Caco-2 (cell line): ENCODE measurements at regions not wholly inside any gene's neighbourhood (a gene's known extent, or its start where the extent isn't known, plus 50 kb on each side); places are given as distances from the start of the nearest gene placed in this dataset.

Source experiments
- BruUV-seq: library from RNA; stranded (reverse); fragments of 400-500 nt; replicated peaks from 2 replicates; lab custom pipeline; 2021; lab: Mats Ljungman, UMichigan
- CTCF ChIA-PET: fragments of 300-600 bp; sonication (Branson Sonifier 250); formaldehyde crosslinking; loops from one replicate; lab custom pipeline; 2022; ENCODE audit warnings: antibody characterized with exemption; lab: Charles Lee
- POLR2A ChIA-PET: fragments of 300-600 bp; sonication (Branson Sonifier 250); formaldehyde crosslinking; loops from one replicate; lab custom pipeline; 2022; ENCODE audit warnings: antibody characterized with exemption; lab: Charles Lee
- DNase-seq, 2 experiments: peaks; one replicate each; pipeline versions ENCODE4 v3.0.0 to v3.0.0-alpha.2; 2020 to 2022
- H3K27me3 ChIP-seq: replicated peaks from 2 replicates; pipeline ENCODE4 v1.6.0; 2011; ENCODE audit warnings: low read length; ENCODE audit not compliant: control insufficient read depth, insufficient read depth
- H3K36me3 ChIP-seq: 2 replicates; pipeline ENCODE4 v1.5.1; 2011; ENCODE audit warnings: low read length; ENCODE audit not compliant: control insufficient read depth, insufficient read depth
- H3K4me1 ChIP-seq: fragments of 250-450 bp; sonication (Bioruptor Pico); 2 replicates; pipeline ENCODE4 v1.5.1; 2020; ENCODE audit warnings: mild to moderate bottlenecking
- H3K4me3 ChIP-seq: 2 replicates; pipeline ENCODE4 v1.5.1; 2011; ENCODE audit warnings: low read depth, mild to moderate bottlenecking, control low read depth, low read length
- H3K9me3 ChIP-seq: fragments of 250-450 bp; sonication (Bioruptor Pico); 2 replicates; pipeline ENCODE4 v1.5.1; 2020; ENCODE audit warnings: mild to moderate bottlenecking, moderate library complexity
- H3K27ac Mint-ChIP-seq: one replicate; pipeline ENCODE4 v1.8.0; 2022; ENCODE audit warnings: mixed read lengths; ENCODE audit not compliant: unreplicated experiment
- H3K27me3 Mint-ChIP-seq: one replicate; pipeline ENCODE4 v1.8.0; 2022; ENCODE audit warnings: mixed read lengths; ENCODE audit not compliant: insufficient read depth, unreplicated experiment
- H3K36me3 Mint-ChIP-seq: one replicate; pipeline ENCODE4 v1.8.0; 2022; ENCODE audit warnings: mild to moderate bottlenecking, mixed read lengths; ENCODE audit not compliant: insufficient read depth, unreplicated experiment
- H3K4me1 Mint-ChIP-seq: one replicate; pipeline ENCODE4 v1.8.0; 2022; ENCODE audit warnings: low read depth, mixed read lengths; ENCODE audit not compliant: unreplicated experiment
- H3K4me3 Mint-ChIP-seq: one replicate; pipeline ENCODE4 v1.8.0; 2022; ENCODE audit warnings: mild to moderate bottlenecking, moderate library complexity, mixed read lengths; ENCODE audit not compliant: unreplicated experiment
- H3K9me3 Mint-ChIP-seq: one replicate; pipeline ENCODE4 v1.8.0; 2022; ENCODE audit warnings: mixed read lengths; ENCODE audit not compliant: unreplicated experiment
- intact Hi-C: fragments of 100-400 bp; cut with micrococcal nuclease; formaldehyde crosslinking; loops from one replicate; pipeline ENCODE4 v1.10.0; 2022; ENCODE audit not compliant: unreplicated experiment
- TF ChIP-seq, protein P1 (sequence below), 2 experiments: fragments of 200-600 bp in 1 of 2; IDR thresholded peaks; 1 replicate in 1 of 2; 2 replicates in 1 of 2; pipeline versions ENCODE4 v1.5.1 to v1.8.0; 2011 to 2022; ENCODE audit warnings: antibody characterized with exemption in 1 of 2, control low read depth in 1 of 2, inconsistent platforms in 1 of 2, low read depth in 1 of 2, low read length in 1 of 2, mild to moderate bottlenecking in 1 of 2, moderate library complexity in 1 of 2; ENCODE audit not compliant: insufficient read depth in 1 of 2, severe bottlenecking in 1 of 2, unreplicated experiment in 1 of 2

DNA sequence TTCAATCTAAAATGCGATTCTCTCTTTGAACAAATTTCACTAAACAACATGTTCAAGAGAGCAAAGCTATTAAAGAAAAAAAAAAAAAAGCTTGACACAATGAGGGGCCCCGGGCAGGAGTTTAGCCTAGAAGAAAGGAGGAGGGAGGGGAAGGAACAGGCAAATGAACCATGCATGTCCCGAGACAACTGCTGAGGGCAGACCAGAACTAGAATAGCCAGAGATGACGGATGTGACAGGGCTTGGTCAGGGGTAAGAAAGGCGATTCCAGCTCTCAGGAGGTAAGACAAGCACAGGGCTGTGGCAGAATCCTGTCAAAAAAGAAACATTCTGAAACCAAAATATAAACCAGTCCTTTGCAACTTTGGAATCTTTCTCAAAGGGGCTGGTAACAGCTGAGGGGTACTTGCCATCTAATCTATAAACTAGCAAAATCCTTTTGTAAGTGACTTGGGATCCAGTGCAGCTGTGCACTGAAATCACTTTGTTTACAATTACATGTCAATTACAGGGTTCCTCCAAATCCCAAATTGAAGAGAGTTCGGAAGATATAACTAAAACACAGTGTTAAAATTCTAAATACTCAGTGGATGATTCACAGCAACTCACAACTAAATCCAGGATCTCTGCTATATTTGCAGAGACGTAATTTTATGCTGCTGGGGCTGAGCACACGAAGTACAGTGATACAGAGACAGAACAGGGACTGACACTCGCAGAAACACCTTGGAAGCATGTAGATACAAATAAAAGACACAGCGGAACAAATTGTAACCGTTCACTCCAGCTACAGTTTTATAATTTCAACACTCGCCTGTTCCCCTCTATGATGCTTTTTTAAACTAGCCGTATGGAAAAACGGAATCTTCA is 567.4 kb upstream of the ZFHX3 start:
- Mint-ChIP-seq H3K27me3 (peaks cover 38% of the 10 kb centered on the region), H3K4me1 (no peaks in the 10 kb centered on the region), H3K36me3 (no peaks in the 10 kb centered on the region), H3K4me3 (no peak overlapping the region), H3K27ac (no peak overlapping the region), H3K9me3 (no peaks in the 10 kb centered on the region)
- Histone ChIP-seq H3K27me3 (peaks cover 2% of the 10 kb centered on the region; the same call in 1 of the 2 replicates), H3K4me3 (no peak overlapping the region), H3K36me3 (no peaks in the 10 kb centered on the region), H3K4me1 (no peaks in the 10 kb centered on the region), H3K9me3 (no peaks in the 10 kb centered on the region)
- ChIA-PET CTCF (no interaction called here), POLR2A (no interaction called here)
- intact Hi-C loops: no loop called here
- no peak for DNase-seq
- BruUV-seq: no TSS peak
- TF ChIP-seq, protein P1, sequence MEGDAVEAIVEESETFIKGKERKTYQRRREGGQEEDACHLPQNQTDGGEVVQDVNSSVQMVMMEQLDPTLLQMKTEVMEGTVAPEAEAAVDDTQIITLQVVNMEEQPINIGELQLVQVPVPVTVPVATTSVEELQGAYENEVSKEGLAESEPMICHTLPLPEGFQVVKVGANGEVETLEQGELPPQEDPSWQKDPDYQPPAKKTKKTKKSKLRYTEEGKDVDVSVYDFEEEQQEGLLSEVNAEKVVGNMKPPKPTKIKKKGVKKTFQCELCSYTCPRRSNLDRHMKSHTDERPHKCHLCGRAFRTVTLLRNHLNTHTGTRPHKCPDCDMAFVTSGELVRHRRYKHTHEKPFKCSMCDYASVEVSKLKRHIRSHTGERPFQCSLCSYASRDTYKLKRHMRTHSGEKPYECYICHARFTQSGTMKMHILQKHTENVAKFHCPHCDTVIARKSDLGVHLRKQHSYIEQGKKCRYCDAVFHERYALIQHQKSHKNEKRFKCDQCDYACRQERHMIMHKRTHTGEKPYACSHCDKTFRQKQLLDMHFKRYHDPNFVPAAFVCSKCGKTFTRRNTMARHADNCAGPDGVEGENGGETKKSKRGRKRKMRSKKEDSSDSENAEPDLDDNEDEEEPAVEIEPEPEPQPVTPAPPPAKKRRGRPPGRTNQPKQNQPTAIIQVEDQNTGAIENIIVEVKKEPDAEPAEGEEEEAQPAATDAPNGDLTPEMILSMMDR (IDR thresholded peaks at IDR 0.05; ENCODE audit: insufficient read depth in 1 of 2, low read depth in 1 of 2, low read length in 1 of 2, severe bottlenecking in 1 of 2, unreplicated experiment in 1 of 2): no peak

DNA sequence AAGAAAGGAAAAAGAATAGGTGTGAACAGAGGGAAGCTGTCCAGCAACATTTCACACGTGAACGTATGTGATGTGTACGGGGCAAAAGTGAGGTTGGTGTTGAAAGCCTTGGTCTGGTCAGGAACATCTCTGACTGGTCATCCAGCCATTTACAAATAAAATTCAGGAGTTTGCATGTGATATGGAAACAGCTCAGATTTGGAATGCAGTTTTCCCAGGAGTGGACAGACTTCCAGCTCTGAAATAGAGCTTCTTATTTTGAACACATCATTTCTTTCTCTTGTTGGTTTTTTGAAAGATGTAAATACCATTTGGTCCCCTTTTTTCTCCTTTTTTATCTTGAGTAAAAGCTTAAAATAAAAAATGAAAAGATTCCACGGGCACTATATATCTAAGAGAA is 566.2 kb upstream of the ZFHX3 start:
- Mint-ChIP-seq H3K4me3 (no peak overlapping the region), H3K27me3 (peaks cover 38% of the 10 kb centered on the region), H3K9me3 (no peaks in the 10 kb centered on the region), H3K36me3 (no peaks in the 10 kb centered on the region), H3K27ac (no peak overlapping the region), H3K4me1 (no peaks in the 10 kb centered on the region)
- POLR2A ChIA-PET: no interaction called here
- TF ChIP-seq, protein P1 (IDR thresholded peaks at IDR 0.05; ENCODE audit: insufficient read depth in 1 of 2, low read depth in 1 of 2, low read length in 1 of 2, severe bottlenecking in 1 of 2, unreplicated experiment in 1 of 2): no peak
- Histone ChIP-seq H3K36me3 (no peaks in the 10 kb centered on the region), H3K4me3 (no peak overlapping the region), H3K9me3 (no peaks in the 10 kb centered on the region), H3K4me1 (no peaks in the 10 kb centered on the region), H3K27me3 (peaks cover 2% of the 10 kb centered on the region)
- intact Hi-C loops: no loop called here
- CTCF ChIA-PET: no interaction called here
- no peak for DNase-seq
- BruUV-seq: no TSS peak

DNA sequence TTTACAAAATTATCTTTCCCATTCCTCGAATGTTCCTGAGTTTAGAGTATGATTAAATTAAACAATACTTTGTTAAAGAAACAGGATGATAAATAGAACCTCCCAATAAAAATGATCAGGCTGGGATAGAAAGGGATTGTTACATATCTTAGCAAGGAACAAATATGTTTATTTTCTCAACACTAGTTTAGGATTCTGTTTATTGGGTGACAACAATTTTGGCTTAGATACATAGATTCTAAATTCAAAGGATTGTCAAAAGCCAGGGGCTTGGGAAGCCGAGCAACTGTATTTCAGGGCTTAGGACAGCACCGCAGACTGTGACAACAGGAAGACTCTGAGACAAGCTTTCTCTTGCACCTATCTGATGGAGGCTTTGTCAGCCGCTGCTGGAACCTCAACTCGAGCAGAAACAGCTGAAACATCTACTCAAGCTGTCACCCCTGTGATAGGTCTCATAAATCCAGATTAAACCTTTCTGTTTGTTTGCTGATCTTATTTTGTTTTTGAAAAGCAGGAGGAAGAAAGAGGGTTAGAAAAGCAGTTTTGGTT is 562.8 kb upstream of the ZFHX3 start:
- CTCF ChIA-PET: no interaction called here
- H3K36me3 Mint-ChIP-seq: no peaks in the 10 kb centered on the region
- no TSS peak for BruUV-seq
- TF ChIP-seq, protein P1 (IDR thresholded peaks at IDR 0.05; ENCODE audit: insufficient read depth in 1 of 2, low read depth in 1 of 2, low read length in 1 of 2, severe bottlenecking in 1 of 2, unreplicated experiment in 1 of 2): no peak
- no peaks in the 10 kb centered on the region for H3K9me3 Mint-ChIP-seq
- no peak overlapping the region for H3K4me3 Mint-ChIP-seq
- POLR2A ChIA-PET: no interaction called here
- no peak overlapping the region for H3K27ac Mint-ChIP-seq
- intact Hi-C loops: no loop called here
- Histone ChIP-seq H3K4me3 (no peak overlapping the region), H3K27me3 (peaks cover 2% of the 10 kb centered on the region), H3K36me3 (no peaks in the 10 kb centered on the region), H3K9me3 (0 out of 2 replicates have a peak, but pooled peaks cover 1% of the 10 kb centered on the region), H3K4me1 (no peaks in the 10 kb centered on the region)
- peaks cover under 1% of the 10 kb centered on the region for H3K4me1 Mint-ChIP-seq
- no peak for DNase-seq
- peaks cover 24% of the 10 kb centered on the region for H3K27me3 Mint-ChIP-seq
